NCI-H2227 treated with DMSO at 0.1 percent for 48 hours (cell line): ENCODE measurements at regions not wholly inside any gene's neighbourhood (a gene's known extent, or its start where the extent isn't known, plus 50 kb on each side); places are given as distances from the start of the nearest gene placed in this dataset.
"Not testable (repeated sequence)": the region's sequence is repeated elsewhere in the genome, so short reads cannot be mapped to it uniquely, and the experiment has no call there.

Source experiments
- DNase-seq: peaks from one replicate; lab custom pipeline; 2025; lab: John Stamatoyannopoulos, UW

GRCh38 chr2:76009484-76009883 lies 298.8 kb upstream of the GCFC2 start:
- DNase-seq, result no peak

GRCh38 chr2:76008001-76008702 lies 297.4 kb upstream of the GCFC2 start:
- DNase-seq, result no peak

GRCh38 chr2:76000425-76000824 lies 289.7 kb upstream of the GCFC2 start:
- DNase-seq, result no peak

- no peak for DNase-seq
Observed at GRCh38 chr2:75998451-75998850, 287.7 kb upstream of the GCFC2 start.

GRCh38 chr2:75994759-75995158 lies 284.0 kb upstream of the GCFC2 start:
- DNase-seq, result no peak

- DNase-seq, result not testable (repeated sequence)
Observed at GRCh38 chr2:75988622-75989021, 277.9 kb upstream of the GCFC2 start.

GRCh38 chr2:75986617-75987016 lies 275.9 kb upstream of the GCFC2 start:
- DNase-seq, result no peak

- DNase-seq, result no peak
Observed at GRCh38 chr2:75982719-75983118, 272.0 kb upstream of the GCFC2 start.

- no peak for DNase-seq
Observed at GRCh38 chr2:75964646-75965045, 253.9 kb upstream of the GCFC2 start.

GRCh38 chr2:75960472-75961009 lies 249.8 kb upstream of the GCFC2 start:
- no peak for DNase-seq

- no peak for DNase-seq
Observed at GRCh38 chr2:75959724-75960471, 249.2 kb upstream of the GCFC2 start.

GRCh38 chr2:75954761-75955160 lies 244.0 kb upstream of the GCFC2 start:
- DNase-seq, result no peak

GRCh38 chr2:75952173-75952572 lies 241.5 kb upstream of the GCFC2 start:
- DNase-seq, result no peak

- no peak for DNase-seq
Observed at GRCh38 chr2:75949385-75950030, 238.8 kb upstream of the GCFC2 start.

- DNase-seq, result no peak
Observed at GRCh38 chr2:75936311-75936710, 225.6 kb upstream of the GCFC2 start.

GRCh38 chr2:75932996-75933395 lies 222.3 kb upstream of the GCFC2 start:
- no peak for DNase-seq

GRCh38 chr2:75928093-75928492 lies 217.4 kb upstream of the GCFC2 start:
- no peak for DNase-seq

- DNase-seq, result no peak
Observed at GRCh38 chr2:75925331-75926024, 214.8 kb upstream of the GCFC2 start.

- no peak for DNase-seq
Observed at GRCh38 chr2:75922191-75922590, 211.5 kb upstream of the GCFC2 start.

- peak; percentile 83 for DNase-seq
Observed at GRCh38 chr2:75920859-75921551, 210.3 kb upstream of the GCFC2 start.

- DNase-seq, result no peak
Observed at GRCh38 chr2:75915851-75916634, 205.3 kb upstream of the GCFC2 start.
